HEK293T (cell line): ENCODE measurements at regions not wholly inside any gene's neighbourhood (a gene's known extent, or its start where the extent isn't known, plus 50 kb on each side); places are given as distances from the start of the nearest gene placed in this dataset.

Experiments
- ARNT ChIP-seq: fragments of 450-650 bp; IDR thresholded peaks from 2 replicates; pipeline ENCODE4 v1.6.1; 2017; ENCODE audit warnings: mild to moderate bottlenecking
- BHLHE40 ChIP-seq: fragments of 450-650 bp; IDR thresholded peaks from 2 replicates; pipeline ENCODE4 v1.6.1; 2016; ENCODE audit warnings: mild to moderate bottlenecking, moderate library complexity, borderline replicate concordance
- ELF4 ChIP-seq: fragments of 450-650 bp; IDR thresholded peaks from 2 replicates; pipeline ENCODE4 v1.6.1; 2017; ENCODE audit warnings: antibody characterized with exemption
- FOXA1 ChIP-seq: fragments of 450-650 bp; IDR thresholded peaks from 2 replicates; pipeline ENCODE4 v1.6.1; 2016; ENCODE audit warnings: mild to moderate bottlenecking
- FOXK2 ChIP-seq: fragments of 450-650 bp; IDR thresholded peaks from 2 replicates; pipeline ENCODE4 v1.6.1; 2016; ENCODE audit warnings: mild to moderate bottlenecking
- FOXM1 ChIP-seq: fragments of 450-650 bp; IDR thresholded peaks from 2 replicates; pipeline ENCODE4 v1.6.1; 2017; ENCODE audit warnings: mild to moderate bottlenecking, borderline replicate concordance
- L3MBTL2 ChIP-seq: fragments of 450-650 bp; conservative IDR thresholded peaks from 2 replicates; pipeline ENCODE4 v1.6.1; 2016; ENCODE audit warnings: mild to moderate bottlenecking
- LEF1 ChIP-seq: fragments of 450-650 bp; IDR thresholded peaks from 2 replicates; pipeline ENCODE4 v1.6.1; 2017; ENCODE audit warnings: mild to moderate bottlenecking, borderline replicate concordance
- NFRKB ChIP-seq: fragments of 450-650 bp; IDR thresholded peaks from 2 replicates; pipeline ENCODE4 v1.6.1; 2016; ENCODE audit warnings: mild to moderate bottlenecking, moderate library complexity
- SP1 ChIP-seq: fragments of 450-650 bp; IDR thresholded peaks from 2 replicates; pipeline ENCODE4 v1.6.1; 2017
- SUZ12 ChIP-seq: fragments of 450-650 bp; IDR thresholded peaks from 2 replicates; pipeline ENCODE4 v1.6.1; 2016; ENCODE audit warnings: mild to moderate bottlenecking
- TARDBP ChIP-seq: fragments of 450-650 bp; IDR thresholded peaks from 2 replicates; pipeline ENCODE4 v1.6.1; 2016
- TF ChIP-seq, protein P1 (sequence below): fragments of 450-650 bp; IDR thresholded peaks from 2 replicates; pipeline ENCODE4 v1.6.1; 2016

DNA sequence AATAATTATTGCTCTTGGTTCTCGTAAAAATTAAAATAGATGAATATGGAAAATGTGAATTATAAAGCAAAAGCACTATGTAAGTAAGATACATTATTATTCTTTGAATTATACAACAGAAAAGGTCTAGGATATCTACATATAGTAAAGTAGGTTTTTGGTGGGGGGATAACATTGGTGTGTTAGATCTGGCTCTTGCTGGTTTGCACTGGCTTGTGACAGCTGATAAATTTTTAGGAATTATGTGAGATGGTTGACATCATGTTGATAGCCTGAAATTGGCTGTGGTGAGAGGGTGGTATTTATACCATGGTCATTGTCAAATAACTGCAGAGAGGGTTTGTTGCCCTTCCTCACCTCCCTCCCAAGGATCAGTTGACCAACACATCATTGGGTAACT, 50.7 kb upstream of the BTG1 start:
- TF ChIP-seq FOXA1 (no peak), NFRKB (no peak), LEF1 (no peak), BHLHE40 (no peak), SUZ12 (no peak), TARDBP (no peak), ELF4 (no peak), SP1 (no peak), FOXK2 (no peak), L3MBTL2 (no peak), ARNT (no peak), FOXM1 (no peak)
- TF ChIP-seq, protein P1, sequence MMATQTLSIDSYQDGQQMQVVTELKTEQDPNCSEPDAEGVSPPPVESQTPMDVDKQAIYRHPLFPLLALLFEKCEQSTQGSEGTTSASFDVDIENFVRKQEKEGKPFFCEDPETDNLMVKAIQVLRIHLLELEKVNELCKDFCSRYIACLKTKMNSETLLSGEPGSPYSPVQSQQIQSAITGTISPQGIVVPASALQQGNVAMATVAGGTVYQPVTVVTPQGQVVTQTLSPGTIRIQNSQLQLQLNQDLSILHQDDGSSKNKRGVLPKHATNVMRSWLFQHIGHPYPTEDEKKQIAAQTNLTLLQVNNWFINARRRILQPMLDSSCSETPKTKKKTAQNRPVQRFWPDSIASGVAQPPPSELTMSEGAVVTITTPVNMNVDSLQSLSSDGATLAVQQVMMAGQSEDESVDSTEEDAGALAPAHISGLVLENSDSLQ = no peak
